K562 (cell line): ENCODE measurements at regions not wholly inside any gene's neighbourhood (a gene's known extent, or its start where the extent isn't known, plus 50 kb on each side); places are given as distances from the start of the nearest gene placed in this dataset.

Experiments used
- ATAC-seq: fragments of 200-7000 bp; cut with Tn5 transposase; 3 replicates; pipeline ENCODE4 v1.9.1; 2020; ENCODE audit warnings: moderate library complexity
- BruUV-seq: library from RNA; stranded (reverse); fragments of 400-500 nt; replicated peaks from 2 replicates; lab custom pipeline; 2021; lab: Mats Ljungman, UMichigan
- CTCF ChIA-PET: fragments of 300-600 bp; formaldehyde crosslinking; extraction: SDS; loops from one replicate; lab custom pipeline; 2021; ENCODE audit warnings: low intra/inter-chr PET ratio; lab: Yijun Ruan, JAX
- POLR2A ChIA-PET: fragments of 300-600, 350-650 bp; sonication (Branson Sonifier 250); formaldehyde crosslinking; extraction: SDS; loops from one replicate; lab custom pipeline; 2021; ENCODE audit warnings: antibody characterized with exemption, inconsistent platforms; lab: Yijun Ruan, JAX
- DNase-seq, 4 experiments: peaks; one replicate each; pipeline versions ENCODE4 v3.0.0 to v3.0.0-alpha.2; 2011 to 2018; ENCODE audit warnings: low spot score in 3 of 4, mixed read lengths in 3 of 4; ENCODE audit errors: extremely low read depth in 1 of 4
- FAIRE-seq: peaks from 2 replicates; lab custom pipeline; 2011; peaks lifted over from hg19 to GRCh38; lab: Jason Lieb, UNC
- H2AFZ ChIP-seq: 2 replicates; pipeline ENCODE4 v1.6.0; 2011; ENCODE audit warnings: low read depth, low read length, control low read depth, inconsistent platforms
- H3K27ac ChIP-seq: fragments of 200-600 bp; 3 replicates; pipeline ENCODE4 v1.8.0; 2011; ENCODE audit warnings: low read depth, mild to moderate bottlenecking, control low read depth, inconsistent platforms, low read length, moderate library complexity, mixed read lengths; ENCODE audit errors: extremely low read depth
- H3K27me3 ChIP-seq, 2 experiments: fragments of 300-600 bp in 1 of 2; 2 replicates in 1 of 2; 3 replicates in 1 of 2; pipeline versions ENCODE4 v1.6.0 to v1.8.0; 2011; ENCODE audit warnings: inconsistent platforms in 2 of 2, low read length in 2 of 2, mild to moderate bottlenecking in 1 of 2, mixed read lengths in 1 of 2, moderate library complexity in 1 of 2; ENCODE audit not compliant: control insufficient read depth in 2 of 2, insufficient read depth in 2 of 2
- H3K36me3 ChIP-seq: fragments of 300-600 bp; 3 replicates; pipeline ENCODE4 v1.8.0; 2011; ENCODE audit warnings: mild to moderate bottlenecking, low read length, inconsistent platforms; ENCODE audit not compliant: control insufficient read depth, insufficient read depth
- H3K4me1 ChIP-seq, 2 experiments: fragments of 200-600 bp in 1 of 2; replicated peaks in 1 of 2; 2 replicates in 1 of 2; 3 replicates in 1 of 2; pipeline versions ENCODE4 v1.5.1 to v1.8.0; 2011; ENCODE audit warnings: inconsistent platforms in 2 of 2, low read length in 2 of 2, mild to moderate bottlenecking in 1 of 2, mixed read lengths in 1 of 2, moderate library complexity in 1 of 2; ENCODE audit not compliant: control insufficient read depth in 2 of 2, insufficient read depth in 2 of 2
- H3K4me2 ChIP-seq: 2 replicates; pipeline ENCODE4 v1.6.1; 2011; ENCODE audit warnings: low read length, control low read depth, inconsistent platforms, mixed read lengths; ENCODE audit not compliant: insufficient read depth
- H3K4me3 ChIP-seq: fragments of 200-600 bp; sonication (generic), shearing (Covaris generic); 2 replicates; pipeline ENCODE4 v1.5.1; 2016; ENCODE audit warnings: control low read depth, inconsistent platforms
- H3K79me2 ChIP-seq: fragments of 200-600 bp; 3 replicates; pipeline ENCODE4 v1.8.0; 2011; ENCODE audit warnings: low read length, inconsistent platforms; ENCODE audit not compliant: control insufficient read depth, insufficient read depth
- H3K9ac ChIP-seq, 2 experiments: 2 replicates each; pipeline versions ENCODE4 v1.6.0 to v1.6.1; 2011; ENCODE audit warnings: low read depth in 2 of 2, low read length in 2 of 2, control low read depth in 1 of 2, inconsistent platforms in 1 of 2, mild to moderate bottlenecking in 1 of 2, mixed read lengths in 1 of 2; ENCODE audit not compliant: insufficient read depth in 1 of 2
- H3K9me1 ChIP-seq: one replicate; pipeline ENCODE4 v1.6.0; 2011; ENCODE audit warnings: inconsistent platforms, mild to moderate bottlenecking, low read length, moderate library complexity; ENCODE audit not compliant: control insufficient read depth, insufficient read depth
- H3K9me3 ChIP-seq: replicated peaks from 2 replicates; pipeline ENCODE4 v1.5.1; 2011; ENCODE audit warnings: low read depth, low read length, inconsistent platforms; ENCODE audit not compliant: control insufficient read depth, insufficient read depth
- H4K20me1 ChIP-seq: replicated peaks from 2 replicates; pipeline ENCODE4 v1.6.1; 2011; ENCODE audit warnings: low read length, inconsistent platforms, mixed read lengths; ENCODE audit not compliant: control insufficient read depth, insufficient read depth
- FOXP4 ChIP-seq: sonication (generic); formaldehyde crosslinking; IDR thresholded peaks from 2 replicates; pipeline ENCODE4 v1.8.0; 2022; ENCODE audit warnings: mild to moderate bottlenecking, missing genetic modification reagents, borderline replicate concordance
- GATAD2A ChIP-seq: fragments of 450-650 bp; IDR thresholded peaks from 2 replicates; pipeline ENCODE4 v1.6.1; 2017
- HES1 ChIP-seq: fragments of 450-650 bp; IDR thresholded peaks from 2 replicates; pipeline ENCODE4 v1.6.1; 2016; ENCODE audit warnings: low read depth, mild to moderate bottlenecking, moderate library complexity
- IRF2 ChIP-seq: sonication (generic); formaldehyde crosslinking; IDR thresholded peaks from 2 replicates; pipeline ENCODE4 v1.8.1; 2022; ENCODE audit warnings: mild to moderate bottlenecking, missing genetic modification reagents
- MYNN ChIP-seq, 2 experiments: sonication (generic); formaldehyde crosslinking in 1 of 2; IDR thresholded peaks; 2 replicates each; pipeline versions ENCODE4 v1.5.0 to v1.6.1; 2016 to 2020; ENCODE audit warnings: antibody characterized with exemption in 1 of 2, missing genetic modification reagents in 1 of 2
- SMARCC2 ChIP-seq: fragments of 450-650 bp; IDR thresholded peaks from 2 replicates; pipeline ENCODE4 v1.6.1; 2017; ENCODE audit warnings: antibody characterized with exemption, moderate library complexity, mild to moderate bottlenecking, low read depth
- SMC3 ChIP-seq: conservative IDR thresholded peaks from 2 replicates; pipeline ENCODE4 v1.6.1; 2011; ENCODE audit warnings: low read depth, low read length, improper control_type of control experiment; ENCODE audit not compliant: insufficient read depth
- ZNF124 ChIP-seq: sonication (generic); formaldehyde crosslinking; IDR thresholded peaks from 2 replicates; pipeline ENCODE4 v1.8.1; 2022; ENCODE audit warnings: missing genetic modification reagents
- ZNF280A ChIP-seq: fragments of 450-650 bp; IDR thresholded peaks from 2 replicates; pipeline ENCODE4 v1.6.1; 2018; ENCODE audit warnings: mild to moderate bottlenecking, low read depth; ENCODE audit not compliant: partially characterized antibody
- ZNF384 ChIP-seq: IDR thresholded peaks from 2 replicates; pipeline ENCODE4 v1.6.1; 2012; ENCODE audit warnings: low read depth, low read length, improper control_type of control experiment
- ZNF41 ChIP-seq: fragments of 250-450 bp; sonication (Bioruptor Pico); conservative IDR thresholded peaks from 2 replicates; pipeline ENCODE4 v1.4.0; 2020; ENCODE audit warnings: mild to moderate bottlenecking
- ZNF551 ChIP-seq: fragments of 250-450 bp; sonication (Bioruptor Pico); IDR thresholded peaks from 2 replicates; pipeline ENCODE4 v1.5.0; 2021; ENCODE audit warnings: mild to moderate bottlenecking, moderate library complexity
- WGBS: fragments of 100-300 bp; shearing (Covaris generic); methylation state at CpG from one replicate; pipeline ENCODE4 v1.1.6; 2016; ENCODE audit warnings: low coverage, mixed read lengths; ENCODE audit not compliant: insufficient coverage; ENCODE audit errors: missing lambda C conversion rate; 5-methylcytosine and 5-hydroxymethylcytosine counted together
- in situ Hi-C: fragments of 300-500 bp; cut with MboI; formaldehyde crosslinking; loops from 4 replicates; pipeline ENCODE4 v1.15.0; 2018; ENCODE audit warnings: inconsistent platforms, mixed read lengths
- intact Hi-C: fragments of 100-400 bp; cut with micrococcal nuclease; formaldehyde crosslinking; loops from 2 replicates; pipeline ENCODE4 v1.14.2; 2022

- Histone ChIP-seq H3K36me3 (no peaks in the 10 kb centered on the region), H3K4me1 (no peaks in the 10 kb centered on the region), H3K27ac (no peak overlapping the region), H3K9me1 (no peaks in the 10 kb centered on the region), H3K9me3 (no peaks in the 10 kb centered on the region), H4K20me1 (no peaks in the 10 kb centered on the region), H3K79me2 (no peaks in the 10 kb centered on the region), H3K27me3 (no peaks in the 10 kb centered on the region), H3K4me3 (no peak overlapping the region), H2AFZ (no peak overlapping the region), H3K4me2 (no peak overlapping the region), H3K9ac (no peak overlapping the region)
- CTCF ChIA-PET, result no interaction called here
- TF ChIP-seq ZNF551 (CRISPR knock-in tag), result no peak
- TF ChIP-seq ZNF41 (CRISPR knock-in tag), result no peak
- TF ChIP-seq SMARCC2, result no peak
- no peak for TF ChIP-seq ZNF280A
- no peak for TF ChIP-seq GATAD2A
- no peak for TF ChIP-seq MYNN (IDR thresholded peaks at IDR 0.05)
- TF ChIP-seq MYNN (CRISPR knock-in tag; IDR thresholded peaks at IDR 0.05), result no peak
- no peak for TF ChIP-seq ZNF124 (CRISPR knock-in tag)
- no peak for TF ChIP-seq IRF2
- no peak for TF ChIP-seq FOXP4
- TF ChIP-seq HES1, result no peak
- no peak for TF ChIP-seq ZNF384
- no peak for TF ChIP-seq SMC3
- in situ Hi-C loops (no loop called here), intact Hi-C loops (no loop called here)
- BruUV-seq, result no TSS peak
- DNase-seq (no peak), ATAC-seq (no peak), FAIRE-seq (no peak)
- POLR2A ChIA-PET, result no interaction called here
- 0% methylated on average over 5 of the region's 5 CpGs for WGBS
These were observed 309.8 kb upstream of the RGMB start for GRCh38 chr5:98463676-98464075.
